ENCODE measurements at regions not wholly inside any gene's neighbourhood (a gene's known extent, or its start where the extent isn't known, plus 50 kb on each side); places are given as distances from the start of the nearest gene placed in this dataset.

DNA sequence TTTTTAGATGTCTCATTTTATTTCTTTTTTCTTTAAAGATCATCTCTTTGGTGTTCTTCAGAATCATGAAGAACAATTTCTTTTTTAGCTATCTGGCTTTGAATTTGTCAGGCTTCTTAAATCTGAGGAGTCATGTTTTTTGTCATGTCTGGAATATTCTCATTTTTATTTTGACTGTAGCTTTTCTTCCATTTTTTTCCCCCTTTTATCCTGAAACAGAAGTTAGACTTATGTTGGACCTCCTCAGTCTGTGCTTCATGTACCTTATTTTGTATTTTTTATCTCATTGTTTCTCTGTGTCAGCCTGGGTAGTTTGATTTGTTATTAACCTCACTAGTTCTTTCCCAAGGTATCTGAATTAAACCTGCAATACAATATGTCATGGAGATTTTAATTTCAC lies 319.2 kb upstream of the ADGRL4 start:
- no peak for TF ChIP-seq POLR2A (IDR thresholded peaks at IDR 0.05)
- TF ChIP-seq, protein P1, sequence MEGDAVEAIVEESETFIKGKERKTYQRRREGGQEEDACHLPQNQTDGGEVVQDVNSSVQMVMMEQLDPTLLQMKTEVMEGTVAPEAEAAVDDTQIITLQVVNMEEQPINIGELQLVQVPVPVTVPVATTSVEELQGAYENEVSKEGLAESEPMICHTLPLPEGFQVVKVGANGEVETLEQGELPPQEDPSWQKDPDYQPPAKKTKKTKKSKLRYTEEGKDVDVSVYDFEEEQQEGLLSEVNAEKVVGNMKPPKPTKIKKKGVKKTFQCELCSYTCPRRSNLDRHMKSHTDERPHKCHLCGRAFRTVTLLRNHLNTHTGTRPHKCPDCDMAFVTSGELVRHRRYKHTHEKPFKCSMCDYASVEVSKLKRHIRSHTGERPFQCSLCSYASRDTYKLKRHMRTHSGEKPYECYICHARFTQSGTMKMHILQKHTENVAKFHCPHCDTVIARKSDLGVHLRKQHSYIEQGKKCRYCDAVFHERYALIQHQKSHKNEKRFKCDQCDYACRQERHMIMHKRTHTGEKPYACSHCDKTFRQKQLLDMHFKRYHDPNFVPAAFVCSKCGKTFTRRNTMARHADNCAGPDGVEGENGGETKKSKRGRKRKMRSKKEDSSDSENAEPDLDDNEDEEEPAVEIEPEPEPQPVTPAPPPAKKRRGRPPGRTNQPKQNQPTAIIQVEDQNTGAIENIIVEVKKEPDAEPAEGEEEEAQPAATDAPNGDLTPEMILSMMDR (IDR thresholded peaks at IDR 0.05): no peak

Measured in adrenal gland (tissue), 5 donors.